ENCODE measurements at regions not wholly inside any gene's neighbourhood (a gene's known extent, or its start where the extent isn't known, plus 50 kb on each side); places are given as distances from the start of the nearest gene placed in this dataset.

- no peaks in the 10 kb centered on the region for H3K4me1 ChIP-seq (ENCODE audit: control insufficient read depth, extremely low read depth, insufficient read depth, low read length)
- H3K36me3 ChIP-seq (ENCODE audit: control insufficient read depth in 2 of 2, extremely low read depth in 1 of 2, insufficient read depth in 2 of 2, low read length in 2 of 2): no peaks in the 10 kb centered on the region
- dilution Hi-C loops (cut with MboI; ENCODE audit: extremely low pct_ligation_motif_present, low sequenced_read_pairs): no loop called here
- no peaks in the 10 kb centered on the region for H3K27me3 ChIP-seq (ENCODE audit: control insufficient read depth, extremely low read depth, insufficient read depth, low read length)
- TF ChIP-seq EZH2 (IDR thresholded peaks at IDR 0.05; ENCODE audit: low read length) (no peak), CTCF (optimal IDR thresholded peaks at IDR 0.05 in 1 of 3, IDR thresholded peaks at IDR 0.05 in 1 of 3, conservative IDR thresholded peaks at IDR 0.05 in 1 of 3; ENCODE audit: extremely low read depth in 1 of 3, insufficient read depth in 2 of 3, low read length in 3 of 3) (no peak)
- no peak overlapping the region for H3K9ac ChIP-seq (ENCODE audit: control insufficient read depth, extremely low read depth, insufficient read depth, low read length)
- no peak for FAIRE-seq
- no peak overlapping the region for H3K27ac ChIP-seq (ENCODE audit: control insufficient read depth, insufficient read depth, low read length)
- H3K79me2 ChIP-seq (ENCODE audit: control insufficient read depth, insufficient read depth, low read length): no peaks in the 10 kb centered on the region
- H3K4me3 ChIP-seq (ENCODE audit: control insufficient read depth in 2 of 3, extremely low read depth in 1 of 3, insufficient read depth in 2 of 3, low read depth in 1 of 3, low read length in 3 of 3): no peak overlapping the region
- H2AFZ ChIP-seq (ENCODE audit: control insufficient read depth, low read length): no peak overlapping the region
- no peak for DNase-seq (ENCODE audit: low read depth, low spot score)
- H4K20me1 ChIP-seq (ENCODE audit: control insufficient read depth, extremely low read depth, insufficient read depth, low read length): no peaks in the 10 kb centered on the region
- no peaks in the 10 kb centered on the region for H3K9me1 ChIP-seq (ENCODE audit: control insufficient read depth, extremely low read depth, insufficient read depth, low read length)
- no peak overlapping the region for H3K4me2 ChIP-seq (ENCODE audit: control insufficient read depth, extremely low read depth, insufficient read depth, low read depth, low read length)
- H3K9me3 ChIP-seq (ENCODE audit: control insufficient read depth, low read depth, low read length): no peaks in the 10 kb centered on the region
Observed at GRCh38 chr6:76817429-76817828, 645.9 kb downstream of the HTR1B start.

DNA sequence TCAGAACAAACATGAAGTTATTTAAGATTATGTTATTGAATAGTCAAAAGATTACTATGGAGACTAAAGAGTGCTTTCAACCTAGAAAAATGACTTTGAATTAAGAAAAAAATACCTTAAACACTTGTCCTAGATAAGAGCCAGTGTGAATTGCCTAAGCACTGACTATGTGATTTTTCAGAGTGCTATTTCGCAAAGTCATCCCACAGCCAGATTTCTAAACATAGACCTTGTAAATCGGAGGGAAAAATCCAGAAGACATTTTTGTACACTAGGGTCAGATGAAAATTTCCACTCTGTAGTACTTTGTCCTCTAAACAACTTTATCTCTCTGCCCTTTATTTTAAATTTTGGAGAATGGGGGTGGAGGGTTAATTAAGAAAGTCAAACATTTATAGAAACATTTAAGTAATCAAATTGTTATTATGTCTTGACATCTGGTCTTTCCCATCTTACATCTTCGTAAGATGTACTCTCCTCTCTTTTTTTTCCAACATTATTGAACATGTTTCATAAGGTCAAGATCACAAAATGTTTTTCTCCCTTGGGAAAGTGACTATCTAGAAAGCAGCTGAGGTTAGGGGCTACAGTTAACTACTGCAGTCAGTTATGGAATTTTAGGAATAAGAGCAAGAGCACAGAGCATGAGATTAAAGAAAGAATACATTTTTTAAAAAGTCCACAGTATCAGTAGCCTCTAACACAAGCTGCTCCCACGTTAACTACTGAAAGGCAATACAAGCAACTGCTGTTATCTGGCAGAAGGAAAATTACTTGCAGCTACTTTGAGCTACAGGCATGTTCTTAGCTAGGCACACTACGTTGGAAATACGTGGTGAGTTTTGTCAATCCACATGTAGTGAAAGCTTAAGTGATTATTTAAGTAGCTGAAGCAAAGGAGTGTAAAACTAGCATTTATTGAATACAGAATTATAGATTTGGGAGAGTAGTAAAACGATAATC lies 648.5 kb downstream of the HTR1B start:
- Histone ChIP-seq H3K9ac (ENCODE audit: control insufficient read depth, extremely low read depth, insufficient read depth, low read length) (no peak overlapping the region), H3K4me3 (ENCODE audit: control insufficient read depth in 2 of 3, extremely low read depth in 1 of 3, insufficient read depth in 2 of 3, low read depth in 1 of 3, low read length in 3 of 3) (no peak overlapping the region), H3K4me2 (ENCODE audit: control insufficient read depth, extremely low read depth, insufficient read depth, low read depth, low read length) (no peak overlapping the region), H3K27me3 (ENCODE audit: control insufficient read depth, extremely low read depth, insufficient read depth, low read length) (no peaks in the 10 kb centered on the region), H3K4me1 (ENCODE audit: control insufficient read depth, extremely low read depth, insufficient read depth, low read length) (no peaks in the 10 kb centered on the region), H3K27ac (ENCODE audit: control insufficient read depth, insufficient read depth, low read length) (no peak overlapping the region), H3K36me3 (ENCODE audit: control insufficient read depth in 2 of 2, extremely low read depth in 1 of 2, insufficient read depth in 2 of 2, low read length in 2 of 2) (no peaks in the 10 kb centered on the region), H4K20me1 (ENCODE audit: control insufficient read depth, extremely low read depth, insufficient read depth, low read length) (no peaks in the 10 kb centered on the region), H3K9me3 (ENCODE audit: control insufficient read depth, low read depth, low read length) (no peaks in the 10 kb centered on the region), H2AFZ (ENCODE audit: control insufficient read depth, low read length) (no peak overlapping the region), H3K79me2 (ENCODE audit: control insufficient read depth, insufficient read depth, low read length) (no peaks in the 10 kb centered on the region), H3K9me1 (ENCODE audit: control insufficient read depth, extremely low read depth, insufficient read depth, low read length) (no peaks in the 10 kb centered on the region)
- dilution Hi-C loops (cut with MboI; ENCODE audit: extremely low pct_ligation_motif_present, low sequenced_read_pairs): no loop called here
- TF ChIP-seq CTCF (optimal IDR thresholded peaks at IDR 0.05 in 1 of 3, IDR thresholded peaks at IDR 0.05 in 1 of 3, conservative IDR thresholded peaks at IDR 0.05 in 1 of 3; ENCODE audit: extremely low read depth in 1 of 3, insufficient read depth in 2 of 3, low read length in 3 of 3): no peak
- no peak for DNase-seq (ENCODE audit: low read depth, low spot score)
- FAIRE-seq: no peak

All from keratinocyte (primary cell).